GM12878 (cell line): ENCODE measurements at regions not wholly inside any gene's neighbourhood (a gene's known extent, or its start where the extent isn't known, plus 50 kb on each side); places are given as distances from the start of the nearest gene placed in this dataset.

Source experiments
- BCLAF1 ChIP-seq: fragments of 450-650 bp; IDR thresholded peaks from 2 replicates; pipeline ENCODE4 v1.6.1; 2017; ENCODE audit warnings: antibody characterized with exemption, mild to moderate bottlenecking, moderate library complexity
- CHD4 ChIP-seq: fragments of 200-600 bp; sonication (generic); IDR thresholded peaks from 2 replicates; pipeline ENCODE4 v1.6.1; 2016; ENCODE audit warnings: mild to moderate bottlenecking
- CREB1 ChIP-seq: IDR thresholded peaks from 2 replicates; pipeline ENCODE4 v1.6.1; 2012; ENCODE audit warnings: low read depth, mild to moderate bottlenecking, inconsistent platforms
- CTCF ChIP-seq, 3 experiments: IDR thresholded peaks in 2 of 3; conservative IDR thresholded peaks in 1 of 3; 2 replicates each; pipeline ENCODE4 v1.5.1; 2011; ENCODE audit warnings: low read depth in 3 of 3, low read length in 3 of 3, mild to moderate bottlenecking in 3 of 3, control low read depth in 2 of 3, moderate library complexity in 2 of 3, inconsistent platforms in 1 of 3, mixed read lengths in 1 of 3; ENCODE audit not compliant: control insufficient read depth in 2 of 3, insufficient read depth in 1 of 3; ENCODE audit errors: extremely low read depth in 1 of 3
- EP300 ChIP-seq, 2 experiments: fragments of 150-350 bp in 1 of 2; IDR thresholded peaks; 2 replicates each; pipeline ENCODE4 v1.6.1; 2011 to 2012; ENCODE audit warnings: low read depth in 2 of 2, low read length in 2 of 2, borderline replicate concordance in 1 of 2, improper control_type of control experiment in 1 of 2, inconsistent platforms in 1 of 2; ENCODE audit not compliant: control insufficient read depth in 1 of 2
- EZH2 ChIP-seq: IDR thresholded peaks from 2 replicates; pipeline ENCODE4 v1.6.1; 2012; ENCODE audit warnings: low read depth, mild to moderate bottlenecking, control low read depth, inconsistent platforms, low read length, borderline replicate concordance; ENCODE audit not compliant: control insufficient read depth
- MEF2A ChIP-seq: IDR thresholded peaks from 2 replicates; pipeline ENCODE4 v1.6.1; 2011; ENCODE audit warnings: low read depth, mild to moderate bottlenecking, low read length, moderate library complexity; ENCODE audit not compliant: insufficient read depth
- POLR2AphosphoS5 ChIP-seq: IDR thresholded peaks from 2 replicates; pipeline ENCODE4 v1.6.1; 2011; ENCODE audit warnings: mild to moderate bottlenecking, low read length, inconsistent platforms
- SPI1 ChIP-seq: IDR thresholded peaks from 2 replicates; pipeline ENCODE4 v1.6.1; 2011; ENCODE audit warnings: low read depth, mild to moderate bottlenecking, low read length, moderate library complexity, borderline replicate concordance; ENCODE audit not compliant: insufficient read depth
- YY1 ChIP-seq: IDR thresholded peaks from 2 replicates; pipeline ENCODE4 v1.6.1; 2011; ENCODE audit warnings: low read depth, mild to moderate bottlenecking, low read length
- ZBTB11 ChIP-seq: fragments of 450-650 bp; formaldehyde crosslinking; IDR thresholded peaks from 2 replicates; pipeline ENCODE4 v1.5.0; 2022; ENCODE audit warnings: mild to moderate bottlenecking, missing genetic modification characterization

DNA sequence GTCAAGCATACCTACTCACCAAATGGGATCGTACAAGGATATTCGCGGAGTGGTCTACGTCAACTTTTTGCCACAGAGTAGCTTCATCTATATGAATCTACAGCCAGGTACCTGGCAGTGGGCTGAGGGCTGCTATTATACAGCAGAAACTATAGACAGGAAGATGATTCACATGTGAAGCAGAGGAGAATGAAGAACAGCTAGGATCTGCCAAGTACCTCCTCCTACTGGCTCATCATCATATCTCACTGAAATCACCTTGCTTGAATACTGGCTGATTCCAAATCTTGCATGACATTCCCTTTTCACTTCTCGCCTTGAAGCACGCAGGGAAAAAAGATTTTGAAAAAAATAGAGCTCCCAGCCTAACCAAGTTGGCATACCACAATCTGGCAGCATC is 488.7 kb upstream of the NRSN1 start:
- TF ChIP-seq SPI1, result no peak
- no peak for TF ChIP-seq CREB1
- no peak for TF ChIP-seq POLR2AphosphoS5
- TF ChIP-seq BCLAF1, result no peak
- no peak for TF ChIP-seq YY1
- no peak for TF ChIP-seq CTCF (IDR thresholded peaks at IDR 0.05 in 2 of 3, conservative IDR thresholded peaks at IDR 0.05 in 1 of 3; ENCODE audit: control insufficient read depth in 2 of 3, extremely low read depth in 1 of 3, insufficient read depth in 1 of 3, low read depth in 3 of 3, low read length in 3 of 3)
- no peak for TF ChIP-seq CHD4
- TF ChIP-seq EP300 (IDR thresholded peaks at IDR 0.05; ENCODE audit: borderline replicate concordance in 1 of 2, control insufficient read depth in 1 of 2, low read depth in 2 of 2, low read length in 2 of 2), result no peak
- no peak for TF ChIP-seq EZH2
- no peak for TF ChIP-seq ZBTB11 (CRISPR knock-in tag)
- TF ChIP-seq MEF2A, result no peak
